Memory B cell (primary cell): ENCODE measurements at regions not wholly inside any gene's neighbourhood (a gene's known extent, or its start where the extent isn't known, plus 50 kb on each side); places are given as distances from the start of the nearest gene placed in this dataset.

ENCODE experiments used
- ATAC-seq: fragments of 150-1000 bp; cut with Tn5 transposase; 2 replicates; pipeline ENCODE4 v1.10.0; 2021; ENCODE audit warnings: low read depth, mild to moderate bottlenecking, moderate library complexity
- DNase-seq, 2 donors: peaks; one replicate each; pipeline ENCODE4 v3.0.0; 2022; ENCODE audit warnings: low spot score in 2 of 2
- H3K27ac Mint-ChIP-seq: one replicate; pipeline ENCODE4 v1.8.0; 2022; ENCODE audit warnings: mild to moderate bottlenecking, moderate library complexity, mixed read lengths
- H3K27me3 Mint-ChIP-seq: one replicate; pipeline ENCODE4 v1.8.0; 2022; ENCODE audit warnings: mixed read lengths
- H3K36me3 Mint-ChIP-seq: one replicate; pipeline ENCODE4 v1.8.0; 2022; ENCODE audit warnings: mild to moderate bottlenecking, mixed read lengths
- H3K4me1 Mint-ChIP-seq: one replicate; pipeline ENCODE4 v1.8.0; 2022; ENCODE audit warnings: mixed read lengths
- H3K4me3 Mint-ChIP-seq: one replicate; pipeline ENCODE4 v1.8.0; 2022; ENCODE audit warnings: mild to moderate bottlenecking, moderate library complexity, mixed read lengths
- H3K9me3 Mint-ChIP-seq: one replicate; pipeline ENCODE4 v1.8.0; 2022; ENCODE audit warnings: mixed read lengths

GRCh38 chr9:6703898-6704639, 53.7 kb upstream of the KDM4C start:
- Mint-ChIP-seq H3K9me3 (peaks cover 3% of the 10 kb centered on the region), H3K4me1 (peaks cover 18% of the 10 kb centered on the region), H3K4me3 (peak overlapping the region; percentile 95), H3K36me3 (peaks cover 3% of the 10 kb centered on the region), H3K27ac (peak overlapping the region; percentile 97), H3K27me3 (no peaks in the 10 kb centered on the region)
- ATAC-seq (peak; percentile 83), DNase-seq (peak; percentile 78 to 87)

DNA sequence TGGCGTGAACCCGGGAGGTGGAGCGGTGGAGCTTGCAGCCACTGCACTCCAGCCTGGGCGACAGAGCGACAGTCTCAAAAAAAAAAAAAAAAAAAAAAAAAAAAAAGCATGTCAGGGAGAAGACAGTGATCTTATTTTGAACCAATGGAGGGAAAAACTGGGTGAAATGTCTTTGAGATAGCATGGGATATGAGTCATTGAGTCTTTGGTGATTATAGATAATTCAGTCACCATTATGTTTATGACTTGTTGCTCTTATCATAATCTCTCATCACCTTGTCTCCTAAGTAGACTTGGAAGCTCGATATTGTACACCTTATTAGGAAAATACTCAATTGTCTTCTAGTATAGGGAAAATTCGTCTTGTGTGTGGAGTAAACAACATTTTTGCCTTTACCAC, 55.1 kb upstream of the KDM4C start:
- H3K4me3 Mint-ChIP-seq = peak overlapping the region; percentile 95
- H3K36me3 Mint-ChIP-seq = no peaks in the 10 kb centered on the region
- no peaks in the 10 kb centered on the region for H3K27me3 Mint-ChIP-seq
- peaks cover 15% of the 10 kb centered on the region for H3K4me1 Mint-ChIP-seq
- DNase-seq (no peak), ATAC-seq (no peak)
- H3K9me3 Mint-ChIP-seq = no peaks in the 10 kb centered on the region
- H3K27ac Mint-ChIP-seq = peak overlapping the region; percentile 97

DNA sequence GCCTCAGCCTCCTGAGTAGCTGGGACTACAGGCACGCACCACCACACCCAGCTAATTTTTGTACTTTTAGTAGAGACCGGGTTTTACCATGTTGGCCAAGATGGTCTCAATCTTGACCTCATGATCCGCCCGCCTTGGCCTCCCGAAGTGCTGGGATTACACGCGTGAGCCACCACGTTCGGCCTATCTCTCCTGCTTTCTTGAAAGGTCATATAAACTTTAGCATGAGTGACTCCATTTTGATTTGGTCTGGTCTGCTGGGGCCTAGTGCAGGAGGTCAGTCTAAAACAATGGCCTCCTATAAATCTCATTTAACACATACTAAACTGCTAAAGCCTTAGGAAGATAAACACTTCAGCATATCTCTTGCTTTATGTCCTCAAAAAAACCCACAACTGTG, 50.6 kb upstream of the GLDC start:
- no peak for ATAC-seq
- no peak overlapping the region for H3K4me3 Mint-ChIP-seq
- H3K27me3 Mint-ChIP-seq = no peaks in the 10 kb centered on the region
- peaks cover 2% of the 10 kb centered on the region for H3K36me3 Mint-ChIP-seq
- peaks cover 20% of the 10 kb centered on the region for H3K4me1 Mint-ChIP-seq
- H3K9me3 Mint-ChIP-seq = peaks cover 2% of the 10 kb centered on the region
- no peak for DNase-seq
- no peak overlapping the region for H3K27ac Mint-ChIP-seq

DNA sequence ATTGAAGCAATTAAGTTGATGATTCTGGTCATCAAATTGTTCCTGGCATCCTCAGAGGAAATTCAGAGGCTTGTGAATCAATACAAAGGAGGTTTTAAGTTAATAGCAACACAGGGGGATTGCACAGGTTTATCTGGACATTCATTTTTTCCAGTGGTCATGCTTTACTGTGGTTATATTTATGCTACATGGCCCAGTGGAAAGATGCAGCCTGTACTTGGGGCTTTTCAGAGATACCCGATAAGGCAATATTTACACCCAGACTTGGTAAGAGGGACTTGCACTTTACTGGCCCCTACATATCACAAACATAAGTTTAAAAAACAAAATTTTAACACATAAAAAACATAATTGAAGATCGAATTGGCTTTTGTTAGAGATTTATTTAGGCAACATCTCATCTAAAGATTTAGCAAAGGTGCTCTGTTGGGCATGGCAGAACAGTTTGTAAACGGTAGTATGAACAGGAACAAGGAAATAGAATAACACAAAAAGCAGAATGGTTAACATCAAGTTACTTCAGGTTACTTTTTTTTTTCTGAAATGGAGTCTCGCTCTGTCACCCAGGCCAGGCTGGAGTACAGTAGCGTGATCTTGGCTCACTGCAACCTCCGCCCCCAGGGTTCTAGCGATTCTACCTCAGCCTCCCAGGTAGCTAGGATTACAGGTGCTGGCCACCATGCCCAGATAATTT, 49.7 kb upstream of the GLDC start:
- H3K9me3 Mint-ChIP-seq = peaks cover 2% of the 10 kb centered on the region
- ATAC-seq (no peak), DNase-seq (no peak)
- no peak overlapping the region for H3K4me3 Mint-ChIP-seq
- peaks cover 20% of the 10 kb centered on the region for H3K4me1 Mint-ChIP-seq
- no peaks in the 10 kb centered on the region for H3K27me3 Mint-ChIP-seq
- peak overlapping the region; percentile 63 for H3K27ac Mint-ChIP-seq
- H3K36me3 Mint-ChIP-seq = peaks cover 2% of the 10 kb centered on the region
